Nephron (organoid): ENCODE measurements at regions not wholly inside any gene's neighbourhood (a gene's known extent, or its start where the extent isn't known, plus 50 kb on each side); places are given as distances from the start of the nearest gene placed in this dataset.

Source experiments
- H3K27ac Mint-ChIP-seq, 3 experiments: 2 replicates each; pipeline ENCODE4 v1.8.0; 2020; ENCODE audit warnings: mixed read lengths in 3 of 3, mild to moderate bottlenecking in 2 of 3, moderate library complexity in 1 of 3
- H3K27me3 Mint-ChIP-seq: 2 replicates; pipeline ENCODE4 v1.8.0; 2021; ENCODE audit warnings: low read depth, mild to moderate bottlenecking, moderate library complexity, mixed read lengths
- H3K36me3 Mint-ChIP-seq: 2 replicates; pipeline ENCODE4 v1.8.0; 2020; ENCODE audit warnings: low read depth, mixed read lengths
- H3K4me1 Mint-ChIP-seq: 2 replicates; pipeline ENCODE4 v1.8.0; 2020; ENCODE audit warnings: mixed read lengths
- H3K4me3 Mint-ChIP-seq, 3 experiments: 2 replicates each; pipeline ENCODE4 v1.8.0; 2020; ENCODE audit warnings: mild to moderate bottlenecking in 3 of 3, mixed read lengths in 3 of 3, moderate library complexity in 2 of 3
- H3K9me3 Mint-ChIP-seq: 2 replicates; pipeline ENCODE4 v1.8.0; 2020; ENCODE audit warnings: mixed read lengths
- CTCF ChIP-seq, 3 experiments: fragments of 200-600 bp; sonication (generic); IDR thresholded peaks; one replicate each; pipeline ENCODE4 v1.5.0; 2021; ENCODE audit warnings: antibody characterized with exemption in 3 of 3; ENCODE audit not compliant: unreplicated experiment in 3 of 3

GRCh38 chr19:32269831-32270230 lies 75.6 kb upstream of the ZNF507 start:
- Mint-ChIP-seq H3K4me3 (no peak overlapping the region), H3K27me3 (peaks cover 11% of the 10 kb centered on the region), H3K9me3 (peaks cover 6% of the 10 kb centered on the region), H3K4me1 (peaks cover 16% of the 10 kb centered on the region), H3K36me3 (no peaks in the 10 kb centered on the region), H3K27ac (peak overlapping the region in 2 of 3 experiments; percentile 5 to 30)
- TF ChIP-seq CTCF (IDR thresholded peaks at IDR 0.05; ENCODE audit: unreplicated experiment in 3 of 3): no peak

GRCh38 chr19:32273483-32273882 lies 71.9 kb upstream of the ZNF507 start:
- H3K4me3 Mint-ChIP-seq: no peak overlapping the region
- H3K9me3 Mint-ChIP-seq: peaks cover 10% of the 10 kb centered on the region
- peak overlapping the region in 2 of 3 experiments; percentile 77 to 84 for H3K27ac Mint-ChIP-seq
- no peaks in the 10 kb centered on the region for H3K36me3 Mint-ChIP-seq
- no peak for TF ChIP-seq CTCF (IDR thresholded peaks at IDR 0.05; ENCODE audit: unreplicated experiment in 3 of 3)
- peaks cover 6% of the 10 kb centered on the region for H3K27me3 Mint-ChIP-seq
- peaks cover 16% of the 10 kb centered on the region for H3K4me1 Mint-ChIP-seq

- Mint-ChIP-seq H3K4me3 (no peak overlapping the region), H3K27ac (peak overlapping the region in 2 of 3 experiments; percentile 8 to 81), H3K27me3 (peaks cover 17% of the 10 kb centered on the region), H3K9me3 (no peaks in the 10 kb centered on the region), H3K36me3 (no peaks in the 10 kb centered on the region), H3K4me1 (peaks cover 5% of the 10 kb centered on the region)
- no peak for TF ChIP-seq CTCF (IDR thresholded peaks at IDR 0.05; ENCODE audit: unreplicated experiment in 3 of 3)
Observed at GRCh38 chr19:32287086-32287485, 58.3 kb upstream of the ZNF507 start.

GRCh38 chr19:32287811-32288227 lies 57.6 kb upstream of the ZNF507 start:
- Mint-ChIP-seq H3K4me3 (peak overlapping the region in 1 of 3 experiments; percentile 40), H3K9me3 (no peaks in the 10 kb centered on the region), H3K27ac (peak overlapping the region; percentile 8 to 81 (median 50)), H3K27me3 (peaks cover 14% of the 10 kb centered on the region), H3K36me3 (no peaks in the 10 kb centered on the region), H3K4me1 (peaks cover 5% of the 10 kb centered on the region)
- peak; percentile 36 to 46 (median 37) for TF ChIP-seq CTCF (IDR thresholded peaks at IDR 0.05; ENCODE audit: unreplicated experiment in 3 of 3)

GRCh38 chr19:32289566-32290210 lies 55.7 kb upstream of the ZNF507 start:
- peak overlapping the region in 1 of 3 experiments; percentile 11 for H3K27ac Mint-ChIP-seq
- no peaks in the 10 kb centered on the region for H3K9me3 Mint-ChIP-seq
- no peak overlapping the region for H3K4me3 Mint-ChIP-seq
- no peaks in the 10 kb centered on the region for H3K36me3 Mint-ChIP-seq
- peaks cover 9% of the 10 kb centered on the region for H3K27me3 Mint-ChIP-seq
- peaks cover 5% of the 10 kb centered on the region for H3K4me1 Mint-ChIP-seq
- no peak for TF ChIP-seq CTCF (IDR thresholded peaks at IDR 0.05; ENCODE audit: unreplicated experiment in 3 of 3)

- Mint-ChIP-seq H3K4me3 (no peak overlapping the region), H3K27me3 (peaks cover 4% of the 10 kb centered on the region), H3K4me1 (peaks cover 5% of the 10 kb centered on the region), H3K9me3 (no peaks in the 10 kb centered on the region), H3K36me3 (no peaks in the 10 kb centered on the region), H3K27ac (no peak overlapping the region)
- no peak for TF ChIP-seq CTCF (IDR thresholded peaks at IDR 0.05; ENCODE audit: unreplicated experiment in 3 of 3)
Observed at GRCh38 chr19:32291876-32292275, 53.5 kb upstream of the ZNF507 start.
